ENCODE measurements at regions not wholly inside any gene's neighbourhood (a gene's known extent, or its start where the extent isn't known, plus 50 kb on each side); places are given as distances from the start of the nearest gene placed in this dataset.
A peak's percentile ranks its signal among the peaks of the same experiment; 100 is the strongest.

DNA sequence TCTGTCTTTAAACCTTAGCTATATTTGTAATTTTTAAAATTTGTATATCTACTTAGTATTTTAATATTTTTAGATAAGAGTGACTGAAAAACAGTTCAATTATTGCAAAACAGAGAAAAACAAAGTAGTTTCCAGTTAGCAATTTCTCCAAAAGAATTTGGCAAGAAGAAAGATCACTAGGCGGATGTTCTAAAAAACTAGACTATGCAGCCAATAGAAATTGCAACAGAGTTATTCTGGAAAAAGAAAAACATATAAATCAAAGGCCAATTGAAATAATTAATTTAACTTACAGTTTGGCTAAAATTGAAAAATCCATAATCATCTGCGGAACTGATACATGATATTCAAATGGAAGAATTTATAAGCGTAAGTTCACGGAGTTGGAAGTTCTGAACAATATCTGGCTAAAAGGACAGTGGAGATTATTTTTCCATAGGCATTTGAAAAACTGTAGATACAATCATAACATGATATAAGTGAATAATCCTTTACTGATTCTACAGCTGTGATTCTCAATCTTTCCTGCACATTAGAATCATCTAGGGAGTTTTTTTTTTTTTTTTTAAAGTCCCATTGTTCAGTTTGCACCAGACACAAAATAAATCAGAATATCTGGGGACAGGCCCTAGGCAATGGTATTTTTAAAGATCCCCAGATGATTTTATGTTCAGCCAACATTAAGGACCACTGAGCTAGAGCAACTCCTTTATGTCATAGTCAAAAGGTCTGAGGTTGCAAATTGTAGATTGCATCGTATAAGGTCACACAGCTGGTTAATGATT is 605.1 kb upstream of the DAB2 start:
- no peak for DNase-seq

- no peak for DNase-seq
Observed at GRCh38 chr5:40027400-40027799, 602.6 kb upstream of the DAB2 start.

DNA sequence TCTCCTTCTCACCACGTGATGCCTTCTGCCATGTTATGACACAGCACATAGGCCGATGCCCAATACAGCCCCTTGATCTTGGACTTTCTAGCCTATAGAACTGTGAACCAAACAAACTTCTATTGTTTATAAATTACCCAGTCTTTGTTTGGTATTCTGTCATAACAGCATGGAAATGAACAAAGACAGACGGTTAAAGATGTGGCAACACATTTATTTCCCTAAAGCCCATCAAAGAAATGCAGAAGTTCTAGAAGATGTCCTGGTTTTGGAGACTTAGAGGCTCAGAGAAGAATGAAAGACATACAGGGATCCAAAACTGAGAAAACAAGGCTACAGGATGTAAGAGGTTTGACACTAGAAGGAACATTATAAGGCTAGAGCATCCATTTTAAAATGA is 600.8 kb upstream of the DAB2 start:
- DNase-seq: no peak

- DNase-seq: no peak
Observed at GRCh38 chr5:40022057-40022456, 597.3 kb upstream of the DAB2 start.

DNA sequence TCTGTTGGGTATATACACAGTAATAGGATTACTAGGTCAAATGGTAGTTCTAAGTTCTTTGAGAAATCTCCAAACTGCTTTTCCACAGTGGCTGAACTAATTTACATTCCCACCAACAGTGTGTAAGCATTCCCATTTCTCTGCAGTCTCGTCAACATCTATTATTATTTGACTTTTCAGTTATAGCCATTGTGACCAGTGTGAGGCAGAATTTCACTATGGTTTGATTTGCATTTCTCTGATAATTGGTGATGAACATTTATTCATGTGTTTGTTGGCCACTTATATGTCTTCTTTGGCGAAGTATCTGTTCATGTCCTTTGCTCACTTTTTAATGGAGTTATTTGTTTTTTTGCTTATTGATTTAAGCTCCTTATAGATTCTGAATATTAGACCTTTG is 596.2 kb upstream of the DAB2 start:
- DNase-seq: no peak

GRCh38 chr5:40017918-40018317 is 593.1 kb upstream of the DAB2 start:
- no peak for DNase-seq

GRCh38 chr5:40017135-40017534 is 592.4 kb upstream of the DAB2 start:
- no peak for DNase-seq

GRCh38 chr5:40010436-40010835 is 585.7 kb upstream of the DAB2 start:
- DNase-seq: no peak

DNA sequence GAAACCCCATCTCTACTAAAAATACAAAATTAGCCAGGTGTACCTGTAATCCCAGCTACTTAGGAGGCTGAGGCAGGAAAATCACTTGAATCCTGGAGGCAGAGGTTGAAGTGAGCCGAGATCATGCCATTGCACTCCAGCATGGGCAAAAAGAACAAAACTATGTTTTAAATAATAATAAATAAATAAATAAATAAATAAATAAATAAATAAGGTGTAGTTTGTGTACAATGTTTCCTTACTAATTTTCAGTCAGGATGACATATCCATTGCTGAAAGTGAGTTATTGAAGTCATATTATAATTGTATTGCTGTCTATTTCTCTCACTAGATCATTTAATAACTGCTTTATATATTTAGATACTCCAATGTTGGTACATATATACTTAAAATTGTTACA is 581.5 kb upstream of the DAB2 start:
- DNase-seq: no peak

DNA sequence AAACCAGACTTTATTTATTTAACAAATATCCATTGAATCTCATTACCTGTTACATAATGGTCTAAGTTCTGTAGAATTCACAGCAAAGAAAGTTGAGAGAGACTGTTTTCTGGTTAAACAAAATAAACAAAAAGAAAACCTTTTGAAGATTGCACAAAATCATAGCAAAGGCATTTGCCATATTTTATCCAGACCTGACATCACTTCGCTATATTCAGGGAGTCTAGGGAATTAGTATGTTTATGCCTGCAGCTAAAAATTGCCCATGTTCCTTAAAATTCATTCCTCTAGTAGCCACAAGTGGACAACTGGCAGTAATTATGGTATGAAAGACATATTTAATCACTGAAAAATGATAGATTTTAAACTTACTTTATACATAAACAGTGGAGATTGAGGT is 577.0 kb upstream of the DAB2 start:
- no peak for DNase-seq

- no peak for DNase-seq
Observed at GRCh38 chr5:39998518-39998917, 573.7 kb upstream of the DAB2 start.

DNA sequence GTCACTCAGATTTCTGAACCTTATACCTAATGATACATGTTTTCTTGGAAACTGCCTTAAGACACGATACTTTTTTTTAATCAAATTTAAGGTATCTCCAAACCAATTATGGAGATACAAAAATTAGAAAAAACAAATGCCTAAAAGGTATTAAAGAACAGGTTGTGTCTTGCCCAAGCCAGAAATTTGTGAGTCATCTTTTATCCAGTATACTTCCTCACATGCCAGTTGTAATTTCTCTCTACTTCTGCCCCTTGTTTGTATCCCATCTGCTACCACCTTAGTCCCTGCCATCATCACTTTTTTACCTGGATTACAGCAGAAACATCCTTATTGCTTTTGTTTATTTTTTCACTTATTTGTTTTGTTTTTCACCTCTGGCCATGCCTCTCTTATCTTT is 571.2 kb upstream of the DAB2 start:
- DNase-seq: no peak

DNA sequence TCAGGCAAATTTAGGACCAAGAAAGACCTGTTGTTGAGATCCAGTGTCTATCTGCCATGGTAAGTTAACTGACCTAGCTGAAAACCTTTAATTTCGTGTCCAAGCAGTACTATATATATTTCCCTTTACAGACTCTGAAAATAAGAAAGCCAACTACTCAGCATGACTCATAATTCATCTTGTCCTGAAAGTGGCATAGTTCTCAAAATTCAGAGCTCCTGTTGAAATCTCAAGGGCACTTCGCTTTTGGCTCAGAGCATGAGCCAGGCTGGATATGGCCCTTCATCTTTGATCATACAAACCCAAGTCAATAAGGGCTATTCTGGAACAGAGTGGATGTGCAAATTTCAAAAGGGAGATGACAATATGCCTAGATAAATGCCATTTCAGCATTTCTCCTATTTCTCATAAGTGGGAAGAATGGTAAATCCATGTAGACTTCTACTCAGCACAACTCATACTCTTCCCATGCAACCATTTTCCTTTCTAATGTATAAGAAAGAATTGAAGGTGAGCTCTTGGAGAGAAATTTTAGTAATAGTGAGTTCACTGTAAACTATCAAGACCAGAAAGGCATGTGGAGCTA is 567.9 kb upstream of the DAB2 start:
- DNase-seq: no peak

DNA sequence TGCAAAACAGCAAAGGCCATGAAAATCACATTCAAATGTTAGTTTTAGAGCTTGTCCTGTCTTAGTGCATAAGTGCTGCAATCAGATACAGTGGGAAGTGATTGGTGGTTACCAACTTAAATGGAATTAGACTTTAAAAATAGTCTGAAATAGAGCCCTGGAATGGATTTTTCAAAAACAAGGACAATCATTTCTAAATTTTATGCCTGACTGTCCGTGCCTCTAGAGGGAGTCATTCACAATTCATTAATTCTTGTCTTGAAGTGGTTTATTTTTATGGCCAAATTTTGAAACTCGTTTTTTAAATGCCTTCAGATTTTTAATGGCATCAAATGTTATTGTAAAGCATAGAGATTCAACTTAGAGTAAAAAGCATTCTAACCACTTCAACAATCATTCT is 561.8 kb upstream of the DAB2 start:
- DNase-seq: no peak

GRCh38 chr5:39980056-39980455 is 555.3 kb upstream of the DAB2 start:
- DNase-seq: no peak

DNA sequence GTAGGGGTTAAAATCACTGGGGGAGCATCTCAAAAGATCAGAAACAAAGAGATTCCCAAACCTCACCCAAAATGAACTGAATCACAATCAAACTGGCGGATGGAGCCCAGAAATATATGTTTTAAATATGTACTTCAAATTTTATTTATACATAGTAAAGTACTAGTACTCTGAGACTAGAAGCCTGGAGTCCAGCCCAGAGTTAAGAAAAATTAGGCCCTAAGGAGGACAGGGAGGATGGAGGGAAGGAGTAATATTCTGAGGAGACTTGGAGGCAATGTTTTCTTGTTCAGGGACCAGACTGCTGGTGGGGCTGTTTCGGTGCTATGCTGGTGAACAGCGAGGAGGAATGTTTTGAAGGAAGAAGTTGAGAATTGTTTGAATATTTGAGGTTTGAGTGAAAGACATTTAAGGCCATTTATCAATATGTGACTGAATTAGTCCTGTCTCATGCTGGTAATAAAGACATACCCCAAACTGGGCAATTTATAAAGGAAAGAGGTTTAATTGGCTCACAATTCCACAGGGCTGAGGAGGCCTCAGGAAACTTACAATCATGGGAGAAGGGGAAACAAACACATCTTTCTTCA is 552.4 kb upstream of the DAB2 start:
- no peak for DNase-seq

DNA sequence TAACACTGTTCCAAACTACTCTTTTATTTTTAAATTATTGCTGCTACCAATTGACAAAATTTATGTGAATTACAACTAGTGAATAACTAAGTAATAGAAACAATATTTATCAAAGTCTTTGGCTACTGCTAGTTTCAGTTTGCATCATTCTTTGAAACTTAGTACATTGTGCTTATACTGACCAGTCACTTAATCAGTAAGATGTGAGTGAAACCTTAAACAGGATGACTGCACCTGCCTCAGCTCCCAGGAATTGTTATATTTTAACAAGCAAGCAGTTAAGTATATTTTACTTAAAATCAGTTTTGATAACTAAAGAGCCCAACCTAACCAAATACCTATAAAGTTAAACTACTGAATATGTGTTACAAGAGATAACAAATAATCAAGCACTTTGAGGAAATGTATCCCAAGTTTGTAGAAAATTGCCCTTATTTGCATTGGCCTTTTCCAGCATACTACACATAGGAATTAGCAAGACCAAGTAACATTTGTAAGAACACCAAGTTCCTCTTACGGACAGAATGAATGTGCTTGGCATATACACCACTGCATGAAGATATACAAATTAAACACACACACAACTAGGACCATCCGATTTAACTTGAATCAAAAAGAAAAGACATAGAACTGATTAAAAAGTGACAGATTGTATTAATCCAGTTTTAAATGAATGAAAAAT is 545.5 kb upstream of the DAB2 start:
- no peak for DNase-seq

DNA sequence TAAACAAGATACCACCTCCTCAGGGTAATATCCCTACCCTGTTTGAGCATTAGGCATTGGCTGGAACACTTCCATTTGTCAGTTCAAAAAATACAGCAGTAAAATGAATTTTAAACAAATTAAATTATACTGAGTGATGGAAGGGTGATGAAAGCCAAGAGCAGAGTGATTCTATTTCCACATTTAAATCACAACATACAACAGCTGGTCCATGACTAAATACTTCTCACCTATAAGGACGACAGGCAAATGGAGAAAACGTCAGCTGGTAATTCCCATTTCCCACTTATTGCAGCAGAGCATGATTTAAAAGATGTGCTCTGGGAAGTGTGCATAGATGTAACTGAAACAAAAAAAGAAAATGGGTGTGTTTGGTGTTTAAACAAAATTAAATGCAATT is 543.6 kb upstream of the DAB2 start:
- DNase-seq: no peak

DNA sequence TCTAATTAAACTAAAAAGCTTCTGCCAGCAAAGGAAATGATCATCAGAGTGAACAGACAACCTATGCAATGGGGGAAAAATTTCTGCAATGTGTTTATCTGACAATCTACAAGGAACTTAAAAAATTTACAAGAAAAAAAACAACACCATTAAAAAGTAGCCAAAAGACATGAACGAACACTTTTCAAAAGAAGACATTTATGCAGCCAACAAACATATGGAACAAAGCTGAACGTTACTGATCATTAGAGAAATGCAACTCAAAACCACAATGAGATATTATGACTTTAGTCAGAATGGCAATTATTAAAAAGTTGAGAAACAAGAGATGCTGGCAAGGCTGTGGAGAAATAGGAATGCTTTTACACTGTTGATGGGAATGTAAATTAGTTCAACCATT is 530.4 kb upstream of the DAB2 start:
- DNase-seq: no peak

DNA sequence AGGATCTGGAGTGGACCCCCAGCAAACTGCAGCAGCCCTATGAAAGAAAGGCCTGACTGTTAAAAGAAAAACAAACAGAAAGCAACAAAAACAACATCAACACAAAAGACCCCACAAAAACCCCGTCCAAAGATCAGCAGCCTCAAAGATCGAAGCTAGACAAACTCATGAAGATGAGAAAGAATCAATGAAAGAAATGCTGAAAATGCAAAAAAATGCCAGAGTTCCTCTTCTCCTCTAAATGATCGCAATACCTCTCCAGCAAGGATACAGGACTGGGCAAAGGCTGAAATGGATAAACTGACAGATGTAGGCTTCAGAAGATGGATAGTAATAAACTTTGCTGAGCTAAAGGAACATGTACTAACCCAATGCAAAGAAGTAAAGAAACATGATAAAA is 526.3 kb upstream of the DAB2 start:
- DNase-seq: no peak

DNA sequence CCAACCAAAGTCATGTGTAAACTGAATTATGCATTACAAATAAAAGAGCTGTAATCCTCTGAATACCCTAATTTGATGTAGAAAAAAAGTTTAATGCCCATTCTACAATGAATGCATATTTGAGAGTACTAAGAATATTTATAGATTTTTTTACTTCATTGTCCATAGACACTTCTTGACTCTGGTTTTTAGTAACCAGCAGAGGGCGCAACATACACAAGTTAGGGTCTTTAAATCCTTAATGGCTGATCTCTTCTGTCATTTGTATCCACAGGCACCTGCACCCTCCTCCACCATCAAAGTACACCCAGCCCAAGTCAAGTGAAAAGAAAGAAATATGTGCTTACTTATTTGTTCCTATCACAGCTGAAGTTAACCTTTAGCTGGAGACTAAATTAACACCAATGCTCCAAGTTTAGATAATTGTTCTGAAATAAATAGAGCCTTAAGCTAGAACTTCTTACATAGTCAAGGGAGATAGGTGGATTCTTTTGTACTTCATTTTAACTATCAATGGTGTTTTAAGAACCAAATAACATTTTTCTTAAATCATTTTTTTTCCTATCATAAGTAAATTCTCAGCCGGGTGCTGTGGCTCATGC is 524.2 kb upstream of the DAB2 start:
- peak; percentile 61 for DNase-seq

GRCh38 chr5:39948341-39948740 is 523.6 kb upstream of the DAB2 start:
- DNase-seq: no peak

DNA sequence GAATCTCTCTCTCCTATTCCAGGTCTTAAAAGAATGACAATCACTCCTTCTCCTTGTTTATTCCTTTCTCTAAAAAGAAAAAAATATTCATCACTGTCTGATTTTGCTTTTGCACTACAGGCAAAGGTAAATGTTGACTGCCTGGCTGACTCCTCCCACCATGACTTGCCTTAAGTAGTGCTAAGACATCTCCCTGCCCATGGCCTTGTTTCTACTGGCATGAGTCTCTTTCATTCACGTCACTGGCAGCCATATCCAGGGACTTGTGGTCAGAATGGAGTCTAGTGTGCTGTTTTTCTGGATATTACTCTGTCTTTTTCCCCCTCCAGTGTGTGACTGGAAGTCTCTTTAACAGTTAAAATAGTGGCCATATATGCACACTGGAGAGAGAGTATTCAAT is 522.9 kb upstream of the DAB2 start:
- DNase-seq: no peak
